SW 1271 (cell line): ENCODE measurements at regions not wholly inside any gene's neighbourhood (a gene's known extent, or its start where the extent isn't known, plus 50 kb on each side); places are given as distances from the start of the nearest gene placed in this dataset.

Source experiments
- DNase-seq, 2 experiments: peaks; one replicate each; lab custom pipeline; 2025; lab: John Stamatoyannopoulos, UW

- DNase-seq, result no peak
Observed at GRCh38 chr14:55734731-55735130, 154.7 kb downstream of the KTN1 start.

GRCh38 chr14:55739967-55740648 lies 160.1 kb downstream of the KTN1 start:
- no peak for DNase-seq

DNA sequence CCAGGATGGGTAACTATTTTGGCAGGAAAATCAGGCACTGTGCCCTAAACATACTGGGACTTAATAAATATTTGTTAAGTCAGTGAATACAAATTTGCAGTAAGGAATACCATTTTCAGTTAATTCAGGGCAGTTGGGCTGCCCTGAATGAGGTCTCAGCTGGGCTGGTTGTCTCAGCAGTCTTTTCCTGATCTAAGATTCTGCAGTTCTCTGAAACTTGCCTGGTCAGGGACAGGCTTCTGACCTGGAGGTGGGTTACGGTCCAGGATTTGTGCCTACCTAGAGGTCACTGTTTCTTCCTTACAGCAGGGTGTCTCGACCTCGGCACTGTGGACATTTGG lies 160.6 kb downstream of the KTN1 start:
- DNase-seq, result no peak

GRCh38 chr14:55741240-55741639 lies 161.2 kb downstream of the KTN1 start:
- no peak for DNase-seq

DNA sequence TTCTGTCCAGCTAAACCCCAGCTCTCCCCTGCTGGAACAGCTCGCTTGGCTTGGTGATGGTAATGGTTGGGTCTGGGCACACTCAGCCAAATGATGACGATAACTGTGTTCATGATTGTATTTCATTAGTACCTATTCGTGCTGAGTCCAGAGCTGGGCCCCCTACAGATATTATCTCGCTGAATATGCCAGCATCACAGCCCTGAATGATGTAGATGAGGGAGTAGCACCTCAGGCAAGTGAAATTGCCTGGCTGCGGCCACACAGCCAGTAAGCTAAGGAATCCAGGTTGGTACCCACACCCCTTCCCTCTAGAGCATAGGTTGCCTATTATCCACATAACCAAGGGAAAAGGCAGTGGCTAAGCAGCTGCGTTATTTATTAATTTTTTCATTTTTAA lies 163.5 kb downstream of the KTN1 start:
- DNase-seq, result no peak

- no peak for DNase-seq
Observed at GRCh38 chr14:55744321-55744720, 164.3 kb downstream of the KTN1 start.

DNA sequence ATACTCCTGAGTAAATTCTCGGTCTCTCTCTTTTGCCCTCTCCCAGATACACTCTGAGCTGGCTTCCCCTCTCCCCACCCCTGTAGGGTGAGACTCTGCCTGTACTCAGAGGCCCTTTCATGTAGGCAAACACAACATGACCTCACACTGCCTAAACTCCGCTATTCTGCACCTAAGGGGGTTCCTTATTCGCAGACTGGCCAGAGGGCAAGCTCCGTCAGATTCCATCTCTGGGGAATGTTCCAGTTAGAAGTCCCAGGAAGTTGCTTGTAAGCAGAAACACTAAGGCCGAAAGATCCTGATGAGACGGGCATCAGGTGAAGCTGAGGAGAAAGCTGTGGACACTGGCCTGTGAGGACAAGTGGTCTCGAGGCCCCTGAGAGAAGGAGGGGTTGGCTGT lies 165.9 kb downstream of the KTN1 start:
- DNase-seq, result no peak

- DNase-seq, result no peak
Observed at GRCh38 chr14:55746558-55746957, 166.6 kb downstream of the KTN1 start.

GRCh38 chr14:55747186-55747585 lies 167.2 kb downstream of the KTN1 start:
- DNase-seq, result no peak

GRCh38 chr14:55749201-55749812 lies 169.3 kb downstream of the KTN1 start:
- no peak for DNase-seq

DNA sequence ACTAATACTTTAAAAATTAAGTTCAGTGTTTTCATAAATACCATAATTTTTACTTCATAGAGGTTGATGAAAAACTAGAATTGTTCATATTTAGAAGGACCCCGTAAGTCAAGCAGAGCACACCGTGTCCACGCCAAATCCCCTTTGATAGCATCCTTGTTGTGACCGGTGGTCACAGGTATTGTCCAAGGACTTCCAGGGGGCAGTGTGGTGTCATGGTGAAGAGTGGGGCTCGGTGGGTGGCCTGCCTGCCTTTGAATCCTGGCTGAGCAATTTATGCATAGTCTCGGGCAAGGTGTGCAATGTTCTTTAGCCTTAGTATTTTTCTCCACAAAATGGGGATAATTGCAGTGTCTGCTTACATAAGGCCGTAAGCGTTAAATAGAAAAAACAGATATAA lies 169.9 kb downstream of the KTN1 start:
- no peak for DNase-seq

GRCh38 chr14:55752580-55753390 lies 172.8 kb downstream of the KTN1 start:
- DNase-seq, result no peak

DNA sequence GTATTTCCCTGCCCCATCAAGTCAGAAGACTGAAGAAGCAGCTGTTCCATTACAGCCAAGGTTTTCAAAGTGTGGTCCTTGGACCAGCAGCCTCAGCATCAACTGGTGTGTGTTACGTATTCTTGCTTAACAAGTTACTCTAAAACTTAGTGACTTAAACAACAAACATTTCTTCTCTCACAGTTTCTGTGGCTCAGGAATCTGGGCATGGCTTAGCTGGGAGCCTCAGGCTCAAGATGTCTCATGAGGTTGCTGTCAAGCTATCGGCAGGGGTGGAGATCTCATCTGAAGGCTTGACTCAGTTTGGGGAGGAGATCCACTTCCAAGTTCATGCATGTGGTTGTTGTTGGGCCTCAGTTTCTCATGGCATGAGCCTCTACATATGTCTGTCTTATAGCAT lies 174.5 kb downstream of the KTN1 start:
- DNase-seq, result no peak

DNA sequence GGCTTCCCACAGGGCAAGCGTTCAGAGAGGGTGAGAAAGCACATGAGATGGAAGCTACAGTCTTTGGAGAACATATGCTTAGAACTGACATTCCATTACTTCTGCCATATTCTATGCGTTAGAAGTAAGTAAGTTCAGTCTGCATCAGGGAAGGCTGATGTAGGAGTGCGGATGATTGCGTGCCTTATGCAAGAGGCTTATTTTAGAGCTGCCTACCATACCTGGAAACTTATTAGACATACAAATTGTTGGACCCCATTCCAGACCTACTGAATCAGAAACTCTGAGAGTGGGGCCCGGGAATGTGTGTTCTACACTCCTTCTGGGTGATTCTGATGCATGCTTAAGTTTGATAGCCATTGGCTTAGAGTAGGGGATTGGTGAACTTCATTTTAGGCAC lies 174.9 kb downstream of the KTN1 start:
- no peak for DNase-seq

DNA sequence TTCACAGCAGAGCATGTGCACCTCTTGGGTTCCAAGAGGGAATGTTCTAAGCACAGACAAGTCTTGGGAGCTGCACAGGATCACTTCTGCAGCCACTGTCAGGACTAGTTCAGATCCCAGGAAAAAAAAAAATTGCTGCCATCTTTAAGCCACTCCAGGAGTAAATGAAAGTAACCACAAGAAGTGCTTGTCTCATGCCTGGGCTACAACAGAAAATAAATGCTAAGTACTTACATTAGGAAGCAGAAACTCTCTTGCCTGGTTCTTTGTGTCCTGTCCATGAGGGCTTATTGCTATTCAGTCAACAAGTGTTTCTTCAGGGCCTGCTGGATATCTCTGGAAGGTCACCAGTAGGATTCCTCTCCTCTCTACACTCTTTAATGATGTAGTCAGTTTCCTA lies 176.1 kb downstream of the KTN1 start:
- DNase-seq, result no peak

DNA sequence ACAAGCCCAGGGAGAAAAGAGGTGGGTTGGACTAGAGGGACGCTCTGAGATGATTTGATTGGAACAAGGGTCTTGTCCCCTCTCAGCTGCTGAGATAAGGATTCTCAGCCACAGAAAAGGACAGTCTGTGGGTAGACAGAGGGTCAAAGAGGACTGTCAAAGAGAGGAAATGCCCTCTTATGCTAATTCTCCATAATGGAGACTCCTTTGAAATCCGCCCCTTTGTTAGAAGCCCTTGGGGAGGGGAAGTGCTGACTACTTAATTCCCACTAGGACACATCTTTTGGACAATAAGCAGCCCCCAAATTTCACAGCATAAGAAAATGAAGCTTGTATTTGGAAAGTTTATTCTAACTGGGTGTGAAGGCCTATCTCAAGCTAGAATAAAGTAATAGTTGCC lies 176.6 kb downstream of the KTN1 start:
- DNase-seq, result no peak

DNA sequence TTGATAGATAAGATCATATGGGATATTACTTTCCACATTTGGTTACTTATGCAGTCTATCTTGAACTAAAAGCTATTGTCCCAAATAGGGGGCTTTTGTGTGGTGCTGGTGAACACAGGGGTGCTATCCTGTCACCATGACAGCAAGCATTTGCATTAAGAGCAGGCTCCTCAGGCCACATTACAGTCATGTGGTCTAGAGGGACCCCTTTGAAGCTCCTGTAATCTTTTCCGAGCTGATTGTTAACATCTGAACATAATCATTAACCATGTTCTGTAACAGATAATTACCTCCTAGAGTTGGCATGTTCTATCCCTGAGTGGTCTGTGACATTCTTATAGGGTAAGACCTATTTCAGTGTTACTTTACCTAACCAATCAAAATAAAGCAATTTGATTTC lies 178.8 kb downstream of the KTN1 start:
- no peak for DNase-seq

GRCh38 chr14:55760789-55761566 lies 181.0 kb downstream of the KTN1 start:
- no peak for DNase-seq

- no peak for DNase-seq
Observed at GRCh38 chr14:55761651-55762050, 181.6 kb downstream of the KTN1 start.

- DNase-seq, result no peak
Observed at GRCh38 chr14:55762595-55763232, 182.7 kb downstream of the KTN1 start.

DNA sequence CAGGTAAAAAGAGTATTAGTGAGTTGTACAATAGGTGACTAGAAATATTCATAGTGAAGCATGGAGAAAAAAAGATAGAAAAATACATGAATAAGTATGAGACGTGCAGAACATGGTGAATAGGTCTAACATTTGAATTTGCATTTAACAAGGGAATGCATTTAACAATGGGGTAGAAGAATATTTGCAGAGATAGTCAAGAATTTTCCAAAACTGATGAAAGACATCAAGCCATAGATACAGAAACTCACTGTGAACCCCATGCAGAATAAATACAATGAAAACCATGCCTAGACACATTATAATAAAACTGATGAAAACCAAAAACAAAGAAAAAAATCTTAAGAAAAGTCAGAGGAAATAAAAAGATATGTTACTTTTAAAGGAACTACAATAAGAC lies 184.8 kb downstream of the KTN1 start:
- DNase-seq, result no peak

- no peak for DNase-seq
Observed at GRCh38 chr14:55766071-55766470, 186.1 kb downstream of the KTN1 start.
